Peyer's patch (tissue), 4 donors: ENCODE measurements at regions not wholly inside any gene's neighbourhood (a gene's known extent, or its start where the extent isn't known, plus 50 kb on each side); places are given as distances from the start of the nearest gene placed in this dataset.

Source experiments
- CTCF ChIP-seq, 6 experiments: fragments of 450-650 bp in 4 of 6; fragments of 200-600 bp in 2 of 6; sonication (generic) in 1 of 6; IDR thresholded peaks; one replicate each; pipeline ENCODE4 v1.5.1; 2017 to 2019; ENCODE audit warnings: antibody characterized with exemption in 6 of 6, mild to moderate bottlenecking in 3 of 6, moderate library complexity in 1 of 6
- POLR2A ChIP-seq, 2 donors: fragments of 450-650 bp; IDR thresholded peaks; one replicate each; pipeline ENCODE4 v1.5.1; 2017; ENCODE audit warnings: antibody characterized with exemption in 2 of 2, mild to moderate bottlenecking in 2 of 2, moderate library complexity in 2 of 2

- TF ChIP-seq CTCF (IDR thresholded peaks at IDR 0.05) (no peak), POLR2A (IDR thresholded peaks at IDR 0.05) (no peak)
Measured at GRCh38 chr6:4415549-4415948, 280.2 kb upstream of the ECI2 start.
